C4-2B (cell line): ENCODE measurements at regions not wholly inside any gene's neighbourhood (a gene's known extent, or its start where the extent isn't known, plus 50 kb on each side); places are given as distances from the start of the nearest gene placed in this dataset.

Experiments used
- CTCF ChIP-seq: fragments of 450-650 bp; conservative IDR thresholded peaks from 2 replicates; pipeline ENCODE4 v1.5.1; 2017; ENCODE audit warnings: mild to moderate bottlenecking
- ZFX ChIP-seq: fragments of 450-650 bp; IDR thresholded peaks from 2 replicates; pipeline ENCODE4 v1.6.1; 2017

DNA sequence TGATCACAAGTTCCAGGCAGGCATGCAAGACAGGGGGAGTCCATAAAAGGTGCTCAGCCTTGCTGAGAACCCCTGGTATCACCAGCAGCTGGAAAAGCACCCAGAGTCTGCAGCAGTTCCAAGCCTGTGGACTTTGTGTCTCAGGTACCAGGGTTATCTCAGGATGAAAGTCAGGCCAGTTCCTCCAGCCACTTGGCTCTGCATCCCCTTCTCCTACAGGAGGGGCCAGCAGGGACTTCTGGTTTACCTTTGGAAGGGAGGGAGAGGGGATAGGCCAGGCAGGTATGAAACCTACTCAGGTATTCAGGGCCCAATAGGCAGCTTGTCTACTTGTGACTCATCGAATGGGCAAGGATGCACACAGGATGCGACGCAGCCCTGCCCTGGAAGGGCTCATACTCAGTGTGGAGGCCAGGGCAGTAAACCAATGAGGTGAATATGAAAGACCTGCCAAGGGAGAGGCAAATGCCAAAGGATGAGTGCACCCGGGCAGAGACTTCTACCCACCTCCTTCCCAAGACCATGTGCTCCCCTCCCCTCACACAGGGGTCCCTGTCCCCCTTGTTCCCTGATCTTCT is 148.2 kb downstream of the SLC38A6 start:
- no peak for TF ChIP-seq CTCF
- no peak for TF ChIP-seq ZFX
